A549 (cell line): ENCODE measurements at regions not wholly inside any gene's neighbourhood (a gene's known extent, or its start where the extent isn't known, plus 50 kb on each side); places are given as distances from the start of the nearest gene placed in this dataset.

Experiments
- CEBPB ChIP-seq, 2 experiments: fragments of >200 bp in 1 of 2; sonication (Bioruptor Twin) in 1 of 2; formaldehyde crosslinking in 1 of 2; IDR thresholded peaks; 2 replicates each; pipeline ENCODE4 v1.6.1; 2012 to 2016
- CHD2 ChIP-seq: fragments of 150-350 bp; IDR thresholded peaks from 2 replicates; pipeline ENCODE4 v1.6.1; 2014; ENCODE audit warnings: low read length; ENCODE audit not compliant: partially characterized antibody
- CTCF ChIP-seq: fragments of >200 bp; sonication (Bioruptor Twin); formaldehyde crosslinking; IDR thresholded peaks from 3 replicates; pipeline ENCODE4 v1.5.1; 2016
- ELK1 ChIP-seq: fragments of 150-350 bp; IDR thresholded peaks from 2 replicates; pipeline ENCODE4 v1.6.1; 2014; ENCODE audit warnings: low read depth, mild to moderate bottlenecking, low read length
- EP300 ChIP-seq, 2 experiments: fragments of >200 bp; sonication (Bioruptor Twin); formaldehyde crosslinking; IDR thresholded peaks; 2 replicates in 1 of 2; 3 replicates in 1 of 2; pipeline ENCODE4 v1.6.1; 2016 to 2017
- MAFK ChIP-seq: fragments of 450-650 bp; IDR thresholded peaks from 2 replicates; pipeline ENCODE4 v1.6.1; 2014; ENCODE audit not compliant: partially characterized antibody
- MAX ChIP-seq: IDR thresholded peaks from 2 replicates; pipeline ENCODE4 v1.6.1; 2012
- NFE2L2 ChIP-seq: fragments of 150-350 bp; conservative IDR thresholded peaks from 2 replicates; pipeline ENCODE4 v1.6.1; 2014; ENCODE audit warnings: low read length
- POLR2A ChIP-seq: IDR thresholded peaks from 2 replicates; pipeline ENCODE4 v1.6.1; 2012; ENCODE audit warnings: mild to moderate bottlenecking, low read length
- REST ChIP-seq: fragments of 200-600 bp; sonication (generic); IDR thresholded peaks from 2 replicates; pipeline ENCODE4 v1.6.1; 2016; ENCODE audit warnings: antibody characterized with exemption, mild to moderate bottlenecking, moderate library complexity
- RFX5 ChIP-seq: fragments of 450-650 bp; IDR thresholded peaks from 2 replicates; pipeline ENCODE4 v1.7.1; 2014; ENCODE audit warnings: antibody characterized with exemption, mild to moderate bottlenecking, moderate library complexity
- RNF2 ChIP-seq: fragments of 200-600 bp; sonication (generic); IDR thresholded peaks from 2 replicates; pipeline ENCODE4 v1.6.1; 2016; ENCODE audit warnings: low read depth, mild to moderate bottlenecking, antibody characterized with exemption, moderate library complexity, borderline replicate concordance
- USF2 ChIP-seq: fragments of 450-650 bp; IDR thresholded peaks from 2 replicates; pipeline ENCODE4 v1.6.1; 2014; ENCODE audit warnings: antibody characterized with exemption
- ZC3H11A ChIP-seq: fragments of 450-650 bp; IDR thresholded peaks from 2 replicates; pipeline ENCODE4 v1.6.1; 2014; ENCODE audit warnings: antibody characterized with exemption, mild to moderate bottlenecking

- TF ChIP-seq ELK1 (no peak), POLR2A (no peak), USF2 (no peak), ZC3H11A (no peak), MAX (no peak), CTCF (no peak), REST (no peak), NFE2L2 (no peak), EP300 (IDR thresholded peaks at IDR 0.05) (no peak), CEBPB (IDR thresholded peaks at IDR 0.05) (no peak), CHD2 (no peak), RFX5 (no peak), MAFK (no peak), RNF2 (no peak)
These were observed 597.8 kb downstream of the LIG4 start for GRCh38 chr13:107617527-107617926.
